IMR-90 (cell line): ENCODE measurements at regions not wholly inside any gene's neighbourhood (a gene's known extent, or its start where the extent isn't known, plus 50 kb on each side); places are given as distances from the start of the nearest gene placed in this dataset.

Experiments
- ATAC-seq: fragments of 200-7000 bp; cut with Tn5 transposase; 2 replicates; pipeline ENCODE4 v1.9.1; 2020; ENCODE audit warnings: low read depth, mild to moderate bottlenecking, moderate library complexity
- BruUV-seq: library from RNA; stranded (reverse); fragments of 400-500 nt; replicated peaks from 2 replicates; lab custom pipeline; 2021; lab: Mats Ljungman, UMichigan
- CTCF ChIA-PET: fragments of 300-600 bp; formaldehyde crosslinking; extraction: SDS; loops from one replicate; lab custom pipeline; 2021; ENCODE audit warnings: antibody characterized with exemption; lab: Yijun Ruan, JAX
- POLR2A ChIA-PET: fragments of 300-600 bp; sonication (Branson Sonifier 250); formaldehyde crosslinking; loops from one replicate; lab custom pipeline; 2022; ENCODE audit warnings: antibody characterized with exemption; ENCODE audit not compliant: unreplicated experiment; lab: Charles Lee
- DNase-seq: peaks from one replicate; pipeline ENCODE4 v3.0.0; 2013
- H2AFZ ChIP-seq: replicated peaks from 2 replicates; pipeline ENCODE3; 2013; ENCODE audit warnings: low read length, mild to moderate bottlenecking; ENCODE audit not compliant: poor library complexity
- H2AK5ac ChIP-seq: 2 replicates; pipeline ENCODE4 v1.6.1; 2013; ENCODE audit warnings: low read depth, low read length, inconsistent platforms
- H2AK9ac ChIP-seq: replicated peaks from 2 replicates; pipeline ENCODE3; 2013; ENCODE audit warnings: mild to moderate bottlenecking, low read depth, low read length, moderate library complexity; ENCODE audit not compliant: poor library complexity
- H2BK120ac ChIP-seq: 2 replicates; pipeline ENCODE4 v1.6.1; 2013; ENCODE audit warnings: low read depth, low read length, inconsistent platforms
- H2BK15ac ChIP-seq: 3 replicates; pipeline ENCODE4 v1.6.1; 2013; ENCODE audit warnings: low read depth, low read length, inconsistent platforms
- H2BK20ac ChIP-seq: 2 replicates; pipeline ENCODE4 v1.6.1; 2013; ENCODE audit warnings: low read depth, mild to moderate bottlenecking, inconsistent platforms, low read length, moderate library complexity
- H2BK5ac ChIP-seq: 2 replicates; pipeline ENCODE4 v1.6.1; 2013; ENCODE audit warnings: mild to moderate bottlenecking, low read depth, low read length, inconsistent platforms; ENCODE audit not compliant: poor library complexity, severe bottlenecking
- H3K14ac ChIP-seq: replicated peaks from 2 replicates; pipeline ENCODE4 v1.6.1; 2013; ENCODE audit warnings: low read depth, low read length, inconsistent platforms
- H3K18ac ChIP-seq: 2 replicates; pipeline ENCODE4 v1.6.1; 2013; ENCODE audit warnings: low read depth, low read length, control low read depth
- H3K23ac ChIP-seq: 2 replicates; pipeline ENCODE4 v1.6.1; 2013; ENCODE audit warnings: low read depth, low read length, inconsistent platforms
- H3K27ac ChIP-seq: 2 replicates; pipeline ENCODE4 v1.5.1; 2013; ENCODE audit warnings: mild to moderate bottlenecking, control low read depth, low read length; ENCODE audit not compliant: insufficient read depth
- H3K27me3 ChIP-seq: 2 replicates; pipeline ENCODE4 v1.6.1; 2013; ENCODE audit warnings: low read length; ENCODE audit not compliant: control insufficient read depth, insufficient read depth
- H3K36me3 ChIP-seq: 2 replicates; pipeline ENCODE4 v1.6.1; 2013; ENCODE audit warnings: low read length, mixed read lengths; ENCODE audit not compliant: control insufficient read depth, insufficient read depth
- H3K4ac ChIP-seq: 2 replicates; pipeline ENCODE4 v1.6.1; 2013; ENCODE audit warnings: low read depth, low read length, inconsistent platforms
- H3K4me1 ChIP-seq: 2 replicates; pipeline ENCODE4 v1.6.1; 2013; ENCODE audit warnings: low read length, mixed read lengths; ENCODE audit not compliant: control insufficient read depth, insufficient read depth
- H3K4me2 ChIP-seq: 2 replicates; pipeline ENCODE4 v1.6.1; 2013; ENCODE audit warnings: low read depth, mild to moderate bottlenecking, control low read depth, low read length, moderate library complexity
- H3K4me3 ChIP-seq: 2 replicates; pipeline ENCODE4 v1.5.1; 2013; ENCODE audit warnings: low read depth, mild to moderate bottlenecking, control low read depth, low read length, moderate library complexity; ENCODE audit not compliant: insufficient read depth
- H3K56ac ChIP-seq: 2 replicates; pipeline ENCODE4 v1.6.1; 2013; ENCODE audit warnings: low read length, inconsistent platforms; ENCODE audit not compliant: insufficient read depth; ENCODE audit errors: extremely low read depth
- H3K79me1 ChIP-seq, 2 experiments: 2 replicates each; pipeline ENCODE4 v1.6.1; 2013; ENCODE audit warnings: low read length in 2 of 2, inconsistent platforms in 1 of 2, low read depth in 1 of 2
- H3K9ac ChIP-seq: 2 replicates; pipeline ENCODE4 v1.6.1; 2013; ENCODE audit warnings: low read depth, low read length, control low read depth
- H3K9me1 ChIP-seq: 2 replicates; pipeline ENCODE4 v1.6.1; 2013; ENCODE audit warnings: low read length, inconsistent platforms; ENCODE audit not compliant: insufficient read depth
- H3K9me3 ChIP-seq: 2 replicates; pipeline ENCODE4 v1.6.1; 2013; ENCODE audit warnings: low read length; ENCODE audit not compliant: control insufficient read depth, insufficient read depth
- H4K20me1 ChIP-seq: 2 replicates; pipeline ENCODE4 v1.6.1; 2013; ENCODE audit warnings: low read length, inconsistent platforms; ENCODE audit not compliant: insufficient read depth
- H4K5ac ChIP-seq: 2 replicates; pipeline ENCODE4 v1.6.1; 2013; ENCODE audit warnings: mild to moderate bottlenecking, low read depth, low read length, control low read depth
- H4K8ac ChIP-seq, 2 experiments: 2 replicates each; pipeline ENCODE4 v1.6.1; 2013; ENCODE audit warnings: low read depth in 2 of 2, low read length in 2 of 2, control low read depth in 1 of 2, inconsistent platforms in 1 of 2
- H4K91ac ChIP-seq: 2 replicates; pipeline ENCODE4 v1.6.1; 2013; ENCODE audit warnings: low read depth, low read length, inconsistent platforms; ENCODE audit not compliant: insufficient read depth
- BHLHE40 ChIP-seq: fragments of 150-350 bp; IDR thresholded peaks from 2 replicates; pipeline ENCODE4 v1.6.1; 2016; ENCODE audit warnings: mild to moderate bottlenecking, low read depth, low read length
- CEBPB ChIP-seq: IDR thresholded peaks from 2 replicates; pipeline ENCODE4 v1.6.1; 2012; ENCODE audit warnings: low read depth, low read length, improper control_type of control experiment
- CHD1 ChIP-seq: IDR thresholded peaks from 2 replicates; pipeline ENCODE4 v1.6.1; 2012; ENCODE audit warnings: low read depth, low read length, improper control_type of control experiment
- ELK1 ChIP-seq: fragments of 150-350 bp; IDR thresholded peaks from 2 replicates; pipeline ENCODE4 v1.6.1; 2016; ENCODE audit warnings: low read depth, mild to moderate bottlenecking, low read length, moderate library complexity, borderline replicate concordance
- FOS ChIP-seq: fragments of 150-350 bp; IDR thresholded peaks from 2 replicates; pipeline ENCODE4 v1.6.1; 2016; ENCODE audit warnings: low read depth, low read length
- MAFK ChIP-seq: IDR thresholded peaks from 2 replicates; pipeline ENCODE4 v1.6.1; 2012; ENCODE audit warnings: low read depth, low read length, improper control_type of control experiment
- MAZ ChIP-seq: IDR thresholded peaks from 2 replicates; pipeline ENCODE4 v1.6.1; 2012; ENCODE audit warnings: low read depth, mild to moderate bottlenecking, low read length, improper control_type of control experiment, moderate library complexity, borderline replicate concordance
- MXI1 ChIP-seq: IDR thresholded peaks from 2 replicates; pipeline ENCODE4 v1.6.1; 2012; ENCODE audit warnings: low read depth, mild to moderate bottlenecking, low read length, moderate library complexity, borderline replicate concordance
- POLR2A ChIP-seq: IDR thresholded peaks from 2 replicates; pipeline ENCODE4 v1.6.1; 2012; ENCODE audit warnings: mild to moderate bottlenecking, low read depth, low read length
- RAD21 ChIP-seq: IDR thresholded peaks from 2 replicates; pipeline ENCODE4 v1.6.1; 2012; ENCODE audit warnings: low read length, improper control_type of control experiment
- RCOR1 ChIP-seq: IDR thresholded peaks from 2 replicates; pipeline ENCODE4 v1.6.1; 2012; ENCODE audit warnings: mild to moderate bottlenecking, low read length, improper control_type of control experiment; ENCODE audit not compliant: insufficient replicate concordance
- RFX5 ChIP-seq: IDR thresholded peaks from 2 replicates; pipeline ENCODE4 v1.8.0; 2012; ENCODE audit warnings: low read depth, mild to moderate bottlenecking, low read length, moderate library complexity
- SMC3 ChIP-seq: fragments of 150-350 bp; IDR thresholded peaks from 2 replicates; pipeline ENCODE4 v1.6.1; 2016; ENCODE audit warnings: low read depth, mild to moderate bottlenecking, antibody characterized with exemption, low read length, moderate library complexity
- USF2 ChIP-seq: fragments of 150-350 bp; IDR thresholded peaks from 2 replicates; pipeline ENCODE4 v1.6.1; 2017; ENCODE audit warnings: mild to moderate bottlenecking, antibody characterized with exemption, low read length, low read depth
- WGBS, 2 experiments: methylation state at CpG; one replicate each; pipeline versions ENCODE4 v1.1.5 to v1.1.7; 2013; ENCODE audit warnings: missing lambda C conversion rate in 2 of 2; ENCODE audit not compliant: insufficient read length in 1 of 2; ENCODE audit errors: extremely low coverage in 2 of 2; 5-methylcytosine and 5-hydroxymethylcytosine counted together
- dilution Hi-C: fragments of 300-500 bp; cut with HindIII; formaldehyde crosslinking; loops from one replicate; pipeline ENCODE4 v1.14.3; 2018; ENCODE audit warnings: low sequenced_read_pairs; ENCODE audit not compliant: unreplicated experiment
- in situ Hi-C: fragments of 300-500 bp; cut with MboI; formaldehyde crosslinking; loops from 3 replicates; pipeline ENCODE4 v1.14.3; 2019; ENCODE audit warnings: low sequenced_read_pairs, inconsistent platforms, mixed read lengths
- intact Hi-C: fragments of 100-400 bp; cut with micrococcal nuclease; formaldehyde crosslinking; loops from 2 replicates; pipeline ENCODE4 v1.10.0; 2022
- TF ChIP-seq, protein P1 (sequence below): conservative IDR thresholded peaks from 2 replicates; pipeline ENCODE4 v1.5.1; 2012; ENCODE audit warnings: mild to moderate bottlenecking, low read depth, low read length, improper control_type of control experiment

GRCh38 chr6:74606582-74607071, 599.2 kb downstream of the COL12A1 start:
- Histone ChIP-seq H3K4ac (peak overlapping the region; percentile 49; the same call in 1 of the 2 replicates), H3K27ac (peak overlapping the region; percentile 43; the same call in 1 of the 2 replicates), H2BK120ac (peak overlapping the region; percentile 92), H3K23ac (peak overlapping the region; percentile 11; the same call in 1 of the 2 replicates), H4K91ac (0 out of 2 replicates have a peak overlapping the region, but pooled peaks have one; percentile 7), H3K9me1 (peaks cover 15% of the 10 kb centered on the region), H3K14ac (no peak overlapping the region), H2AK5ac (0 out of 2 replicates have a peak overlapping the region, but pooled peaks have one; percentile 10), H2AFZ (no peak overlapping the region), H4K8ac (peak overlapping the region in 1 of 2 experiments; percentile 41; a peak in 1 of 4 replicates), H4K5ac (peak overlapping the region; percentile 84; the same call in 1 of the 2 replicates), H2AK9ac (no peak overlapping the region), H4K20me1 (no peaks in the 10 kb centered on the region), H3K36me3 (no peaks in the 10 kb centered on the region), H3K4me2 (peak overlapping the region; percentile 95; the same call in 1 of the 2 replicates), H3K9ac (no peak overlapping the region; the same call in 1 of the 2 replicates), H3K27me3 (no peaks in the 10 kb centered on the region), H3K18ac (peak overlapping the region; percentile 98; the same call in 1 of the 2 replicates), H3K4me3 (peak overlapping the region; percentile 35; the same call in 1 of the 2 replicates), H3K56ac (peak overlapping the region; percentile 49), H3K79me1 (no peaks in the 10 kb centered on the region; a peak in 1 of 4 replicates), H2BK15ac (no peak overlapping the region), H2BK5ac (peak overlapping the region; percentile 94), H2BK20ac (peak overlapping the region; percentile 75; the same call in 1 of the 2 replicates), H3K9me3 (no peaks in the 10 kb centered on the region), H3K4me1 (peaks cover 22% of the 10 kb centered on the region)
- intact Hi-C loops = no loop called here
- BruUV-seq = no TSS peak
- dilution Hi-C loops = no loop called here
- ChIA-PET POLR2A (no interaction called here), CTCF (interaction anchor here (0.6 kb wide), 1 partner anchor 479 kb away, joined by 3 read pairs; no protein-coding TSS in a partner anchor)
- peak; percentile 80 for ATAC-seq
- WGBS, 2 experiments = no CpG with 5 or more reads among the region's 3 CpGs
- DNase-seq = peak; percentile 96
- in situ Hi-C loops = no loop called here
- no peak for TF ChIP-seq RAD21
- TF ChIP-seq RFX5 = no peak
- TF ChIP-seq CHD1 = no peak
- no peak for TF ChIP-seq USF2
- no peak for TF ChIP-seq MXI1
- no peak for TF ChIP-seq BHLHE40
- TF ChIP-seq ELK1 = no peak
- TF ChIP-seq, protein P1, sequence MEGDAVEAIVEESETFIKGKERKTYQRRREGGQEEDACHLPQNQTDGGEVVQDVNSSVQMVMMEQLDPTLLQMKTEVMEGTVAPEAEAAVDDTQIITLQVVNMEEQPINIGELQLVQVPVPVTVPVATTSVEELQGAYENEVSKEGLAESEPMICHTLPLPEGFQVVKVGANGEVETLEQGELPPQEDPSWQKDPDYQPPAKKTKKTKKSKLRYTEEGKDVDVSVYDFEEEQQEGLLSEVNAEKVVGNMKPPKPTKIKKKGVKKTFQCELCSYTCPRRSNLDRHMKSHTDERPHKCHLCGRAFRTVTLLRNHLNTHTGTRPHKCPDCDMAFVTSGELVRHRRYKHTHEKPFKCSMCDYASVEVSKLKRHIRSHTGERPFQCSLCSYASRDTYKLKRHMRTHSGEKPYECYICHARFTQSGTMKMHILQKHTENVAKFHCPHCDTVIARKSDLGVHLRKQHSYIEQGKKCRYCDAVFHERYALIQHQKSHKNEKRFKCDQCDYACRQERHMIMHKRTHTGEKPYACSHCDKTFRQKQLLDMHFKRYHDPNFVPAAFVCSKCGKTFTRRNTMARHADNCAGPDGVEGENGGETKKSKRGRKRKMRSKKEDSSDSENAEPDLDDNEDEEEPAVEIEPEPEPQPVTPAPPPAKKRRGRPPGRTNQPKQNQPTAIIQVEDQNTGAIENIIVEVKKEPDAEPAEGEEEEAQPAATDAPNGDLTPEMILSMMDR = no peak
- TF ChIP-seq SMC3 = no peak
- no peak for TF ChIP-seq MAZ
- no peak for TF ChIP-seq RCOR1
- peak; percentile 94 for TF ChIP-seq FOS
- TF ChIP-seq MAFK = peak; percentile 59
- peak; percentile 99 for TF ChIP-seq CEBPB
- no peak for TF ChIP-seq POLR2A
